Endothelial cell (in vitro differentiated cells): ENCODE measurements at regions not wholly inside any gene's neighbourhood (a gene's known extent, or its start where the extent isn't known, plus 50 kb on each side); places are given as distances from the start of the nearest gene placed in this dataset.

ENCODE experiments used
- DNase-seq: peaks from one replicate; pipeline ENCODE4 v3.0.0; 2021; ENCODE audit warnings: low spot score
- H3K27ac Mint-ChIP-seq: one replicate; pipeline ENCODE4 v1.8.0; 2021; ENCODE audit warnings: mixed read lengths, inconsistent platforms; ENCODE audit not compliant: unreplicated experiment
- H3K27me3 Mint-ChIP-seq: one replicate; pipeline ENCODE4 v1.8.0; 2021; ENCODE audit warnings: mild to moderate bottlenecking, moderate library complexity, mixed read lengths, inconsistent platforms; ENCODE audit not compliant: unreplicated experiment
- H3K36me3 Mint-ChIP-seq: one replicate; pipeline ENCODE4 v1.8.0; 2021; ENCODE audit warnings: mild to moderate bottlenecking, low read depth, mixed read lengths, inconsistent platforms; ENCODE audit not compliant: unreplicated experiment
- H3K4me1 Mint-ChIP-seq: one replicate; pipeline ENCODE4 v1.8.0; 2021; ENCODE audit warnings: mild to moderate bottlenecking, mixed read lengths, inconsistent platforms; ENCODE audit not compliant: unreplicated experiment
- H3K4me3 Mint-ChIP-seq: one replicate; pipeline ENCODE4 v1.8.0; 2021; ENCODE audit warnings: mild to moderate bottlenecking, mixed read lengths, inconsistent platforms; ENCODE audit not compliant: unreplicated experiment
- H3K9me3 Mint-ChIP-seq: one replicate; pipeline ENCODE4 v1.8.0; 2021; ENCODE audit warnings: mixed read lengths, inconsistent platforms; ENCODE audit not compliant: unreplicated experiment
- CTCF ChIP-seq: fragments of 200-600 bp; sonication (generic); IDR thresholded peaks from one replicate; pipeline ENCODE4 v1.5.0; 2021; ENCODE audit warnings: antibody characterized with exemption; ENCODE audit not compliant: unreplicated experiment

GRCh38 chr5:93018461-93018860 is 562.6 kb downstream of the NR2F1-AS1 start:
- Mint-ChIP-seq H3K9me3 (no peaks in the 10 kb centered on the region), H3K36me3 (no peaks in the 10 kb centered on the region), H3K4me1 (peaks cover 3% of the 10 kb centered on the region), H3K4me3 (no peak overlapping the region), H3K27me3 (no peaks in the 10 kb centered on the region), H3K27ac (no peak overlapping the region)
- TF ChIP-seq CTCF, result no peak
- DNase-seq, result no peak

GRCh38 chr5:93017849-93018248 is 563.2 kb downstream of the NR2F1-AS1 start:
- no peak for DNase-seq
- H3K27me3 Mint-ChIP-seq, result no peaks in the 10 kb centered on the region
- no peak overlapping the region for H3K4me3 Mint-ChIP-seq
- H3K9me3 Mint-ChIP-seq, result no peaks in the 10 kb centered on the region
- no peak overlapping the region for H3K27ac Mint-ChIP-seq
- TF ChIP-seq CTCF, result no peak
- H3K36me3 Mint-ChIP-seq, result no peaks in the 10 kb centered on the region
- no peaks in the 10 kb centered on the region for H3K4me1 Mint-ChIP-seq

GRCh38 chr5:93017376-93017775 is 563.6 kb downstream of the NR2F1-AS1 start:
- H3K4me1 Mint-ChIP-seq, result no peaks in the 10 kb centered on the region
- H3K9me3 Mint-ChIP-seq, result no peaks in the 10 kb centered on the region
- H3K27me3 Mint-ChIP-seq, result no peaks in the 10 kb centered on the region
- no peaks in the 10 kb centered on the region for H3K36me3 Mint-ChIP-seq
- no peak for TF ChIP-seq CTCF
- no peak for DNase-seq
- no peak overlapping the region for H3K27ac Mint-ChIP-seq
- H3K4me3 Mint-ChIP-seq, result no peak overlapping the region

GRCh38 chr5:93010616-93011015 is 570.4 kb downstream of the NR2F1-AS1 start:
- Mint-ChIP-seq H3K27me3 (no peaks in the 10 kb centered on the region), H3K36me3 (no peaks in the 10 kb centered on the region), H3K27ac (no peak overlapping the region), H3K4me3 (no peak overlapping the region), H3K9me3 (no peaks in the 10 kb centered on the region), H3K4me1 (no peaks in the 10 kb centered on the region)
- TF ChIP-seq CTCF, result no peak
- no peak for DNase-seq

DNA sequence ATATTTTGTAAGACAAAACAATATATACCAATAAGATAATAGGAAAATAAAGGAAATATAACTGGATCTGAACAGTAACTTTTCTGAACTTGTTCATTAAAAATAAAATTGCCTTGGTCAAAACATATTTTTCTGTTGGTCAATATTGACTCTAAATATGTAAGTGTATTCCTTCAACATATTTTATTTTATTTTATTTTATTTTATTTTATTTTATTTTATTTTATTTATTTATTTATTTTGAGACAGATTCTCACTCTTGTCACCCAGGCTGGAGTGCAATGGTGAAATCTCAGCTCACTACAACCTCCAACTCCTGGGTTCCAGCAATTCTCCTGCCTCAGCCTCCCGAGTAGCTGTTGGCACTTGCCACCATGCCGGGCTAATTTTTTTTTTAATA is 571.0 kb downstream of the NR2F1-AS1 start:
- H3K9me3 Mint-ChIP-seq, result no peaks in the 10 kb centered on the region
- H3K4me3 Mint-ChIP-seq, result no peak overlapping the region

More for the DNA sequence above, 571.0 kb downstream of the NR2F1-AS1 start:
- no peak for TF ChIP-seq CTCF
- Mint-ChIP-seq H3K36me3 (no peaks in the 10 kb centered on the region), H3K4me1 (no peaks in the 10 kb centered on the region), H3K27me3 (no peaks in the 10 kb centered on the region), H3K27ac (no peak overlapping the region)
- DNase-seq, result no peak
